Kidney epithelial cell (primary cell): ENCODE measurements at regions not wholly inside any gene's neighbourhood (a gene's known extent, or its start where the extent isn't known, plus 50 kb on each side); places are given as distances from the start of the nearest gene placed in this dataset.

Source experiments
- DNase-seq: peaks from one replicate; pipeline ENCODE4 v3.0.0-alpha.2; 2010; ENCODE audit warnings: low read depth
- H3K27me3 ChIP-seq: 2 replicates; pipeline ENCODE4 v1.6.0; 2011; ENCODE audit warnings: low read length; ENCODE audit not compliant: control insufficient read depth, insufficient read depth
- H3K36me3 ChIP-seq: 2 replicates; pipeline ENCODE4 v1.5.1; 2011; ENCODE audit warnings: low read length; ENCODE audit not compliant: control insufficient read depth, insufficient read depth
- H3K4me3 ChIP-seq: 2 replicates; pipeline ENCODE4 v1.5.1; 2011; ENCODE audit warnings: low read depth, mild to moderate bottlenecking, control low read depth, low read length
- CTCF ChIP-seq: IDR thresholded peaks from 2 replicates; pipeline ENCODE4 v1.5.1; 2011; ENCODE audit warnings: mild to moderate bottlenecking, moderate library complexity, low read length, control low read depth, inconsistent platforms; ENCODE audit not compliant: insufficient read depth, poor library complexity, severe bottlenecking

- DNase-seq = no peak
- H3K36me3 ChIP-seq = no peaks in the 10 kb centered on the region
- TF ChIP-seq CTCF = no peak
- no peaks in the 10 kb centered on the region for H3K27me3 ChIP-seq
- no peak overlapping the region for H3K4me3 ChIP-seq
Measured at GRCh38 chr2:41504532-41504931, 543.3 kb upstream of the PKDCC start.

GRCh38 chr2:41510108-41510507, 537.7 kb upstream of the PKDCC start:
- TF ChIP-seq CTCF = no peak
- H3K4me3 ChIP-seq = no peak overlapping the region
- no peaks in the 10 kb centered on the region for H3K27me3 ChIP-seq
- no peaks in the 10 kb centered on the region for H3K36me3 ChIP-seq
- no peak for DNase-seq

DNA sequence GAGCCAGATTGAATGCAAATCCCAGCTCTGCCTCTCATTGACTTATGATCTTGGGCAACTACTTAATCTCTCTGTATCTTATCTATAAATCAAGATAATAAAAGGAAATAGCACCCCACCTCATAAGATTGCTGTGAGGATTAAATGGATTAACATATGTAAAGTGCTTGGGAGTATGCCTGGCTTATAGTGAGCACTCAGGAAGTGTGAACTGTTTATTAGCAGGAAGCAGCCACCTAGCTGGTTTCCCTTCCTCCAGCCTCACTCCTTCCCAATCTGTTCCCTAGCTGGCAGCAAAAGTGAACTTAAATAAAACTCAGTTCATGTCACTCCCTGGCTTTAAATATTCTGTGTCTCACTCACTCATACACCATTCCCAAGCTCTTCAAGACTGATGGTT, 526.6 kb upstream of the PKDCC start:
- H3K4me3 ChIP-seq = no peak overlapping the region
- H3K27me3 ChIP-seq = no peaks in the 10 kb centered on the region
- no peaks in the 10 kb centered on the region for H3K36me3 ChIP-seq
- DNase-seq = no peak
- no peak for TF ChIP-seq CTCF

DNA sequence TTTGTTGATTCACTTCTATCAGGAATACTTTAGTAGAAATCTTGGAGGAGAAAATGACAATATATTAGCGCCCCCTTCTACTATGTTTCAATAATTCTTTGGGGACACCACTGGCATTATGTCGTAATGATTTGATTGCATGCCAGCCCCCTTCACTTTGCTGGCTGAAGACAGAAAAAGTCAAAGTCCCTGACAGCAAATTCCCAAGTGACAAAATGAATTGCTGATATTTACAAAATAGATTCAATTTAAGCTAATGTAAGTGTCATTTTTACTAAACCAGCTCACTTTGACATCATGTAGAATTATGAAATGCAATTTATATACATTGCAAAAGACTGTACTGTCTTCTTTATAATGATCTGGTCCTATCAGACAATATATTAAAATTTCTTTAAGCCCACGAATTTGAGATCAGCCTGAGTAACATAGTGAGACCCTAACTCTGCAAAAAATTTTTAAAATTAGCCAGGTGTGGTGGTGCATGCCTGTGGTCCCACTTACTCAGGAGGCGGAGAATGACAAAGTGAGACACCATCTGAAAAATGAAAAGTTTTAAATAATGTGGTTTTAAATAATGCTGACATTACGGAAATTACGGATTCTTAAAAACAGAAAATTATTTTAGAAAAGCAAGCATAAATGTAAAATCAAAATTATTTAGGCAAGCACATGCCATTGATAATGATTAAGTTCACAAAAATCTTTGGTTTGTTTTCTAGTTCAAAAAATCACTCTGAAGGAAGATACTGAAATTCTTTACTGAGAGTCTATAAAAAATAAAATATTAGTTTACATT, 520.1 kb upstream of the PKDCC start:
- Histone ChIP-seq H3K36me3 (no peaks in the 10 kb centered on the region), H3K4me3 (no peak overlapping the region), H3K27me3 (no peaks in the 10 kb centered on the region)
- TF ChIP-seq CTCF = no peak
- DNase-seq = no peak

- no peak for TF ChIP-seq CTCF
- Histone ChIP-seq H3K36me3 (no peaks in the 10 kb centered on the region), H3K27me3 (no peaks in the 10 kb centered on the region), H3K4me3 (no peak overlapping the region)
- DNase-seq = no peak
Measured at GRCh38 chr2:41535575-41535974, 512.2 kb upstream of the PKDCC start.
